Naive thymus-derived CD8-positive, alpha-beta T cell (primary cell): ENCODE measurements at regions not wholly inside any gene's neighbourhood (a gene's known extent, or its start where the extent isn't known, plus 50 kb on each side); places are given as distances from the start of the nearest gene placed in this dataset.

ENCODE experiments used
- ATAC-seq, 2 donors: fragments of 150-1000 bp; cut with Tn5 transposase in 1 of 2; sonication (Bioruptor Pico), chemical (Tn5 transposase) in 1 of 2; 1 replicate in 1 of 2; 2 replicates in 1 of 2; pipeline ENCODE4 v1.10.0; 2021; ENCODE audit warnings: mild to moderate bottlenecking in 2 of 2, moderate library complexity in 2 of 2
- POLR2A ChIA-PET: fragments of 350-600 bp; sonication (Branson Sonifier 250); formaldehyde crosslinking; loops from one replicate; lab custom pipeline; 2021; ENCODE audit warnings: antibody characterized with exemption; lab: Charles Lee
- DNase-seq, 10 donors: peaks; one replicate each; pipeline versions ENCODE4 v3.0.0 to v3.0.0-alpha.2; 2020 to 2022
- H3K27ac Mint-ChIP-seq, 10 donors: one replicate each; pipeline ENCODE4 v1.8.0; 2020 to 2022; ENCODE audit warnings: mild to moderate bottlenecking in 10 of 10, mixed read lengths in 10 of 10, moderate library complexity in 4 of 10, inconsistent platforms in 1 of 10
- H3K27me3 Mint-ChIP-seq, 5 donors: one replicate each; pipeline ENCODE4 v1.8.0; 2021 to 2022; ENCODE audit warnings: mixed read lengths in 5 of 5
- H3K36me3 Mint-ChIP-seq, 3 donors: one replicate each; pipeline ENCODE4 v1.8.0; 2020 to 2022; ENCODE audit warnings: mixed read lengths in 3 of 3, mild to moderate bottlenecking in 2 of 3, inconsistent platforms in 1 of 3
- H3K4me1 Mint-ChIP-seq, 4 donors: one replicate each; pipeline ENCODE4 v1.8.0; 2021 to 2022; ENCODE audit warnings: mixed read lengths in 4 of 4
- H3K4me3 Mint-ChIP-seq, 10 donors: one replicate each; pipeline ENCODE4 v1.8.0; 2020 to 2022; ENCODE audit warnings: mild to moderate bottlenecking in 10 of 10, mixed read lengths in 10 of 10, moderate library complexity in 6 of 10, inconsistent platforms in 1 of 10
- H3K9me3 Mint-ChIP-seq, 9 donors: one replicate each; pipeline ENCODE4 v1.8.0; 2020 to 2022; ENCODE audit warnings: mixed read lengths in 9 of 9, mild to moderate bottlenecking in 3 of 9, inconsistent platforms in 1 of 9, moderate library complexity in 1 of 9

DNA sequence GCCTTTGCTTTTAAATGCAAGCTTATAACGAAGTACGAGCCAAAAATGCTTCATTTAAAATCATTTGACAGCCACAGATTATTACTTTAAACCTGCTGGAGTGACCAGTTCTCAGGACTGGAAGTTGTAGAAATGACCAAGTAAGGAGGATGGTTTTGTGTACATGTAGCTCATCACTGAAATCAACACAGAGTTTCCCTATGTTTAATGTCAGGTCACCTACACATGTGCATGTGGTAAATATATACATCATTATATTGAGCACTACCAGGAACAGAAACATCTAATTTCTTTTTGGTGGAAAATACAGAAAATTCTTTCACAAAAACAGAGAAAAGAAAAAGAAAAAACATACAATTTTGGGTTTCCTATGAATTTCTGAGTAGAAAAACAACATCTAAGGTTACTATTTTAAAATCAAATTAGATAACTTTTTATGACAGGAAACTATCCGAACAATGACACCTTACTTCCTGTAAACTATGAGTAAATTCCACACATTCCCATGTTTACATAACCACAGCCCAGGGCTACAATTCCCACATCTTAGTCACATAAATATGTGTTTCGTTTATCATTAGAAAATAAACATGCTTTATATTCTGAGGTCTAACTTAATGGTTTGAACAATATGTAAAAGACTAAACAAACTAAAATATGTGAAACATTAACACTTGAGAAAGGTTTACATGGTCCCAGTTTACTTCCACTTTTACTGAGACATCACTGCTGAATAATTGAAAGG, 73.6 kb downstream of the ZNF281 start:
- no peak for ATAC-seq
- POLR2A ChIA-PET = no interaction called here
- H3K27me3 Mint-ChIP-seq = peaks cover 0 to 3% (median 0%) of the 10 kb centered on the region in 5 donors

DNA sequence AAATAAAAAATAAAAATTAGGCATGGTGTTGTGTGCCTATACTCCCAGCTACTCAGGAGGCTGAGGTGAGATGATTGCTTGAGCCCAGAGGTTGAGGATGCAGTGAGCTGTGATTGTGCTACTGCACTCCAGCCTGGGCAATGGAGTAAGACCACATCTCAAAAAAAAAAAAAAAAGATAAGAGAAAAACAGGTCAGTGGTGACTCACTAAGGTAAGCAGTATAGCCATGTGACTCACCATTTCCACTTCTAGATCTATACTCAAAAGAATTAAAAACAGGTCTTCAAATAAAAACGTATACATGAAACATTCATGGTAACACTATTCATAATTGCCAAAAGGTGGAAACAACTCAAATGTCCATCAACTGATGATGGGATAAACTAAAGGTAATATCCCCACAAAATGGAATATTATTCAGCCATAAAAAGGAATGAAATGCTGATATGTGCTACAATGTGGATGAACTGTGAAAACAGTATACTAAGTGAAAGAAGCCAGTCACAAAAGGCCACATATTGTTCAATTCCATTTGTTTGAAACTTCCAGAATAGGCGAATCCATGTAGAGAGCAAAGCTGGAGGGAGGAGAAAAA, 75.1 kb downstream of the ZNF281 start:
- Mint-ChIP-seq H3K4me1 (peaks cover 12 to 30% (median 24%) of the 10 kb centered on the region in 4 donors), H3K9me3 (peaks cover 0 to 2% (median 0%) of the 10 kb centered on the region in 9 donors), H3K27me3 (peaks cover 0 to 5% (median 0%) of the 10 kb centered on the region in 5 donors), H3K36me3 (no peaks in the 10 kb centered on the region), H3K27ac (peak overlapping the region in 2 of 10 donors; percentile 49 to 79), H3K4me3 (no peak overlapping the region)
- POLR2A ChIA-PET = no interaction called here
- ATAC-seq = no peak
- no peak for DNase-seq

More for the DNA sequence above, 73.6 kb downstream of the ZNF281 start:
- H3K27ac Mint-ChIP-seq = peak overlapping the region in 3 of 10 donors; percentile 79 to 83 (median 79)
- peaks cover 12 to 30% (median 24%) of the 10 kb centered on the region in 4 donors for H3K4me1 Mint-ChIP-seq
- peaks cover 0 to 2% (median 0%) of the 10 kb centered on the region in 9 donors for H3K9me3 Mint-ChIP-seq
- no peaks in the 10 kb centered on the region for H3K36me3 Mint-ChIP-seq
- DNase-seq = no peak
- H3K4me3 Mint-ChIP-seq = no peak overlapping the region

DNA sequence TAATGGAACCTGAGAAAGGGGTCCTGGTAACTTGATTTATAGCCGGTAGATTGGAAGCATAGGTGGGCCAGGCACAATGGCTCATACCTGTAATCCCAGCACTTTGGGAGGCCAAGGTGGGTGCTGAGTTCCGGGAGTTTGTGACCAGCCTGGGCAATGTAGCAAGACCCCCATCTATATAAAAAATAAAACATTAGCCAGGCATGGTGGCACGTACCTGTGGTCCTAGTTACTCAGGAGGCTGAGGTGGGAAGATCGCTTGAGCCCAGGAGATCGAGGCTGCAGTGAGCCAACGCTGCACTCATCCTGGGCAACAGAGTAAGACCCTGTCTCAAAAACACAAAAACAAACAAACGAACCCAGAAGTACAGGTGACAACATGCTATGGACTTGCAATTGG, 76.5 kb downstream of the ZNF281 start:
- Mint-ChIP-seq H3K27me3 (peaks cover 0 to 5% (median 0%) of the 10 kb centered on the region in 5 donors), H3K4me3 (no peak overlapping the region), H3K27ac (no peak overlapping the region), H3K9me3 (peaks cover 0 to 2% (median 0%) of the 10 kb centered on the region in 9 donors), H3K4me1 (peaks cover 12 to 25% (median 19%) of the 10 kb centered on the region in 4 donors), H3K36me3 (no peaks in the 10 kb centered on the region)
- POLR2A ChIA-PET = no interaction called here
- DNase-seq = no peak
- ATAC-seq = no peak

DNA sequence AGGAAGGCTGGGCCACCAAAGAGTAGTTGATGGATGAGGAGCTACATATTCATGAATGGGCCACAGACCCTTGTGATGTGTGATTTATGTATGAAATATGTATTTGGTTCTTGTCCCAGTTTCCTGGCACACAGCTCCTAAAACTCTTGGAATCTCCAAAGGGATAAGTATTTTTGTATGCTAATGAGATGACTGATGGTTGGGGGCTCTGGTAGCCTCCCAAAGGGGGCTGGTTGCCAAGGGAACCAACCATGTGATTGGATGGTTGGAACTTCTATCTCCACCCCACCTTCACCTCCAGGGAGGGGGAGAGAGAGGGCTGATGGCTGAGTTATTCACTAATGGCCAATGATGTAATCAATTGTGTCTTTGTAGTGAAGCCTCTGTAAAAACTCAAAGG, 77.1 kb downstream of the ZNF281 start:
- ATAC-seq (no peak), DNase-seq (no peak)
- peaks cover 0 to 2% (median 0%) of the 10 kb centered on the region in 9 donors for H3K9me3 Mint-ChIP-seq
- H3K27me3 Mint-ChIP-seq = peaks cover 0 to 8% (median 0%) of the 10 kb centered on the region in 5 donors
- no peaks in the 10 kb centered on the region for H3K36me3 Mint-ChIP-seq
- H3K4me1 Mint-ChIP-seq = peaks cover 9 to 19% (median 13%) of the 10 kb centered on the region in 4 donors
- H3K4me3 Mint-ChIP-seq = no peak overlapping the region
- H3K27ac Mint-ChIP-seq = no peak overlapping the region
- POLR2A ChIA-PET = no interaction called here

DNA sequence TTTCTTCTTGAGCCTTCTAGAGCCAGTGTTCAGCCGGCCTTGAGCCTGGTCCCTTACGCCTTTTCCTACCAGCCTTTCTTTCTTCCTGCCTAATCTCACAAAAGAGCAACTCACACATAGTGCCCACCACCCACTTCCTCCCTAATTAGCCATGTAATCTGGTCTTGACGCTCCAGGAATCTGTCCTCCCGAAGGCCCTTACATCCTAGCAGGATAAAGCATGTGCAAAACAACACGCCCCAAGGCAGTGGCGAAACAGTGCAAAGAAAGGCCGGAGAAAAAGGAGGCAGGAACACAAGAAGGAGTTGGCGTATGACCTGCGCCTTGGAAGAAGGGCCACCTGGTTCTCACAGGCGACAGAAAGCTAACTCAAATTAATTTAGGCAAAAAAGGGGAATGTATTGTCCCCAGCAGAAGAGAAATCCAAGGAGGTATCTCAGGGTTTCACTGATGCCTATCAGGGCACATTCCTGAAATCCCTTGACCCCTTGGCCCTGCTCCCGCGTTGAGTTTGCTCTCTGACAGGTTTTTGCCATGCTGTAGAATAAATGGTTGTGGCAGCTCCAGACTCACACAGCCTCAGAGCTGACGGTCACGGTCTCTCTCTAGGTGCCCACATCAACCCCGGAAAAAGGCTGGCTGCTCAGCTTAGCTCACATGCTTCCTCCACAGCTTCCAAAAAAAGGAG, 79.0 kb downstream of the ZNF281 start:
- Mint-ChIP-seq H3K27me3 (peaks cover 0 to 11% (median 2%) of the 10 kb centered on the region in 5 donors), H3K4me1 (peaks cover 0 to 5% (median 1%) of the 10 kb centered on the region in 4 donors), H3K9me3 (peaks cover 0 to 2% (median 0%) of the 10 kb centered on the region in 9 donors), H3K4me3 (no peak overlapping the region), H3K36me3 (no peaks in the 10 kb centered on the region), H3K27ac (no peak overlapping the region)
- POLR2A ChIA-PET = no interaction called here
- ATAC-seq (no peak), DNase-seq (no peak)

- H3K27ac Mint-ChIP-seq = no peak overlapping the region
- no peak overlapping the region for H3K4me3 Mint-ChIP-seq
- H3K36me3 Mint-ChIP-seq = peaks cover 0 to 1% (median 0%) of the 10 kb centered on the region in 3 donors
- POLR2A ChIA-PET = no interaction called here
- no peak for ATAC-seq
- peaks cover 0 to 11% (median 2%) of the 10 kb centered on the region in 5 donors for H3K27me3 Mint-ChIP-seq
- no peak for DNase-seq
- no peaks in the 10 kb centered on the region for H3K9me3 Mint-ChIP-seq
- H3K4me1 Mint-ChIP-seq = peaks cover 0 to 2% (median 0%) of the 10 kb centered on the region in 4 donors
Measured at GRCh38 chr1:200329208-200329882, 80.5 kb downstream of the ZNF281 start.

DNA sequence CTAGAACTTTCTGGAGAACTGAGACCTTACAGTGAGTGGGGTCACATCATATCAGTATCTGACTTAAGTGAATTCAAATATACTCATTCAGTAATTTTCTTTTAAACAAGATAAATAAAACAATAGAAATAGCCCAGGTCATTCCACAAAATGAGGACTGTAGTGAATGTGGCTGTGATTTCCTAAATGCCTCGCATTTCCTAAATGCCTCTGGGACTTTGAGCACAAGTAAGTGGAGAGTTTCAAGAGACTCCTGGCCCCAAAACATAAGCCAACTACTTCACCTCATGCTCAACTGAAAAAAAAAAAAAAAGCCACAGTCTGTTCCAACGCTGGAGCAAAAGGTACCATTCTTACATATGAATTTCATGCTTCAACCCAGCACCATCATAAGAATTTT, 81.5 kb downstream of the ZNF281 start:
- Mint-ChIP-seq H3K4me1 (peaks cover 0 to 2% (median 0%) of the 10 kb centered on the region in 4 donors), H3K27me3 (peaks cover 0 to 11% (median 2%) of the 10 kb centered on the region in 5 donors), H3K36me3 (peaks cover 0 to 3% (median 0%) of the 10 kb centered on the region in 3 donors), H3K4me3 (no peak overlapping the region), H3K27ac (no peak overlapping the region), H3K9me3 (no peaks in the 10 kb centered on the region)
- no peak for DNase-seq
- POLR2A ChIA-PET = no interaction called here
- ATAC-seq = no peak

DNA sequence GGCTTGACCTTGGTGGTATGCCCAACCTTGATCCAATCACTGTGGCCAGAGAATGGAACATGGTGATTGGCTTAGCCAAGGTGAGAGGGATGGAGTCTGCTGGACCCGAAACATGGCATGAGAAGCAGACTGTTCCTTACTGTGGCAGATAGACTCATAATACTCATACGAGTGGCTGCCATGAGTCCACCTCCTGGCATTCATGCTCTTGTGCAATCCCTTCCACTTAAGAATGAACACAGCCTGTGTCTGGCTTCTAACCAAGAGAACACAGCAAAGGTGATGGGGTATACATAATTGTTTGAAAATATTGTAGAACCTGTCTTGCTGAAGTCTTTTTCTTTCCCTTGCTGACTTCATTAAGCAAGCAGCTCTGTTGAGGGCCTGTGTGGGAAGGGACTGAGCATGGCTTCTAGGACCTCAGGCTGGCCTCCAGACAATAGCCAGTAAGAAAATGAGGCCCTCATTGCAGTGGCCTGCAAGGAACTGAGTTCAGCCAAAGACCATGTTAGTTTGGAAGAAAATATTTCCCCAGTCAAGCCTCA, 85.9 kb downstream of the ZNF281 start:
- ATAC-seq = no peak

DNA sequence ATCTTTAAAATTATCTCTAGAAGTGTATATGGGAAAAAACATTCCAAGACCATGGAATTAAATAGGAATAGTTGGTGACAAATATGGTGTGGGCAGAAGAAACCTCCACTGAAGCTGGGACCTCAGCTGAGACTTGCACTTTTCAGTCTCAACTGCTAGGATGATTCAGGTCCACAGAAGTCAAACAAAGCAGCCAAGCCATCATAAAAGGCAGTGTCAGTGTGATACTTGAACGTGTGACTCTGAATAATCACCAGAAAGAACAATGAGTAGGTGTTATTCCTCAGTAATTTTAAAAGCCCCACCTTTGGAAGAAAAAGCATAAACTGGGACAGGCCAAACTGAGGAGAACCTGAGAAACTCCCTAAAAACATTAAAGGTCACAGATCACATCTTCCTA, 90.7 kb downstream of the ZNF281 start:
- H3K9me3 Mint-ChIP-seq = no peaks in the 10 kb centered on the region

More for the DNA sequence above, 85.9 kb downstream of the ZNF281 start:
- Mint-ChIP-seq H3K4me1 (peaks cover 0 to 2% (median 0%) of the 10 kb centered on the region in 4 donors), H3K4me3 (no peak overlapping the region), H3K27me3 (peaks cover 0 to 7% (median 2%) of the 10 kb centered on the region in 5 donors), H3K27ac (no peak overlapping the region), H3K9me3 (no peaks in the 10 kb centered on the region), H3K36me3 (peaks cover 0 to 3% (median 0%) of the 10 kb centered on the region in 3 donors)
- POLR2A ChIA-PET = no interaction called here
- DNase-seq = no peak

DNA sequence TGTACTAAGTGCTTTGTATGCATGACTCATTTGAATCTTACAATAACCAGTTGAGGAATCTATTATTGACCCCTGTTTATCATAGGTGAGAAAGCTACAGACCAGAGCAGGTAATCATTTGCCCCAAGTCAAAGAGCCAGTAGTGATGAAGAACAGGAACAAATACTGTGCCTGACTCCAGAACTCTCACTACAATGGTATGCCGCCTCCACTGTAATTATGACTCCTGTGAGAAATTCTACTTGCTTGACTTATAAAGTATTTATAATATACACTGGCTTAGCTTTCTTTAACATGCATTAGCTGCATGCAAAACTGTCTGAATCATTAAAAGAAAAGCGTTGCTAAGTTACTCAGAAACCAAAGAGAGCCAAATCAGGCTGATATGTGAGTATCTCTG, 92.6 kb downstream of the ZNF281 start:
- Mint-ChIP-seq H3K27ac (no peak overlapping the region), H3K36me3 (no peaks in the 10 kb centered on the region), H3K27me3 (peaks cover 0 to 11% (median 5%) of the 10 kb centered on the region in 5 donors), H3K4me3 (no peak overlapping the region), H3K9me3 (no peaks in the 10 kb centered on the region), H3K4me1 (no peaks in the 10 kb centered on the region)
- DNase-seq (no peak), ATAC-seq (no peak)
- POLR2A ChIA-PET = no interaction called here

More for the DNA sequence above, 90.7 kb downstream of the ZNF281 start:
- ATAC-seq = no peak
- H3K4me1 Mint-ChIP-seq = no peaks in the 10 kb centered on the region
- peaks cover 0 to 10% (median 3%) of the 10 kb centered on the region in 5 donors for H3K27me3 Mint-ChIP-seq
- no peak for DNase-seq
- POLR2A ChIA-PET = no interaction called here
- H3K36me3 Mint-ChIP-seq = no peaks in the 10 kb centered on the region
- H3K27ac Mint-ChIP-seq = no peak overlapping the region
- H3K4me3 Mint-ChIP-seq = no peak overlapping the region

DNA sequence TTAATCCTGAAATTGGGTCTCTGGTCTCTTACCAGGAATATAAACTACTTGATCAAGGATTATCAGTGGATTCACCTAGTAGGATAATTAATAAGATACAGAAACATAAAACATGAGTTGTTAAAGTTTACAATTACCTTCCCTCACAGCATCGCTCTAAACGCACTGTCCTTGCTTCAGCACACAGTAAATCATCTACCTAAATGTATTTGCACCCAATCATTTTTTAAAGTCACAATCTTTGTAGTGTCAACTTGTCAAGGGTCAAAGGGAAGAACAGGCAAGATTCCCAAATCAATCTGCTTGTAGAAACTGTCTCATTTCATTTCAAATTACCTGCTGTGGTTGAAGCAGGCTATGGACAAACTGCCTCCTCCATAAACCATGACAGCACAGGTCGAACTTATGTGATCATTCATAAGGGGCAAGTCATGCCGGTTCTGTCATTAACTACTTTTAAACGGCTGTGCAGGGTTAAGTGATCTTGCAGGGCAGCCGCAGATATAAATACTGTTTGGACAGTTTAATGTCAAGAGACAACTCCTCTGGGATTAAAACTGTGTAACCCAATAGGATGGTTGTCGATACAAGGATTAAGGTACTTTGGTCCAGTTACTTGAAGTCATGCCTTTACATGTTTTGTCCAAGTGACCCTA, 93.6 kb downstream of the ZNF281 start:
- DNase-seq (no peak), ATAC-seq (no peak)
- H3K4me1 Mint-ChIP-seq = no peaks in the 10 kb centered on the region
- POLR2A ChIA-PET = no interaction called here
- no peaks in the 10 kb centered on the region for H3K9me3 Mint-ChIP-seq
- H3K4me3 Mint-ChIP-seq = no peak overlapping the region
- H3K36me3 Mint-ChIP-seq = no peaks in the 10 kb centered on the region
- H3K27ac Mint-ChIP-seq = no peak overlapping the region
- peaks cover 0 to 11% (median 5%) of the 10 kb centered on the region in 5 donors for H3K27me3 Mint-ChIP-seq
